ENCODE measurements at regions not wholly inside any gene's neighbourhood (a gene's known extent, or its start where the extent isn't known, plus 50 kb on each side); places are given as distances from the start of the nearest gene placed in this dataset.

GRCh38 chr5:44495280-44495679, 106.1 kb upstream of the FGF10 start:
- no peak for TF ChIP-seq NR1H2 (CRISPR knock-in tag; IDR thresholded peaks at IDR 0.05)
- TF ChIP-seq RELA (CRISPR knock-in tag; IDR thresholded peaks at IDR 0.05; ENCODE audit: borderline replicate concordance) = no peak
- TF ChIP-seq CREB1 (CRISPR knock-in tag; IDR thresholded peaks at IDR 0.05) = no peak
- TF ChIP-seq, protein P1, sequence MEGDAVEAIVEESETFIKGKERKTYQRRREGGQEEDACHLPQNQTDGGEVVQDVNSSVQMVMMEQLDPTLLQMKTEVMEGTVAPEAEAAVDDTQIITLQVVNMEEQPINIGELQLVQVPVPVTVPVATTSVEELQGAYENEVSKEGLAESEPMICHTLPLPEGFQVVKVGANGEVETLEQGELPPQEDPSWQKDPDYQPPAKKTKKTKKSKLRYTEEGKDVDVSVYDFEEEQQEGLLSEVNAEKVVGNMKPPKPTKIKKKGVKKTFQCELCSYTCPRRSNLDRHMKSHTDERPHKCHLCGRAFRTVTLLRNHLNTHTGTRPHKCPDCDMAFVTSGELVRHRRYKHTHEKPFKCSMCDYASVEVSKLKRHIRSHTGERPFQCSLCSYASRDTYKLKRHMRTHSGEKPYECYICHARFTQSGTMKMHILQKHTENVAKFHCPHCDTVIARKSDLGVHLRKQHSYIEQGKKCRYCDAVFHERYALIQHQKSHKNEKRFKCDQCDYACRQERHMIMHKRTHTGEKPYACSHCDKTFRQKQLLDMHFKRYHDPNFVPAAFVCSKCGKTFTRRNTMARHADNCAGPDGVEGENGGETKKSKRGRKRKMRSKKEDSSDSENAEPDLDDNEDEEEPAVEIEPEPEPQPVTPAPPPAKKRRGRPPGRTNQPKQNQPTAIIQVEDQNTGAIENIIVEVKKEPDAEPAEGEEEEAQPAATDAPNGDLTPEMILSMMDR (IDR thresholded peaks at IDR 0.05) = no peak
- TF ChIP-seq CREM (CRISPR knock-in tag; IDR thresholded peaks at IDR 0.05) = no peak
- TF ChIP-seq STAT6 (CRISPR knock-in tag; conservative IDR thresholded peaks at IDR 0.05; ENCODE audit: low read depth) = no peak
- no peak for TF ChIP-seq FOXP4 (CRISPR knock-in tag; IDR thresholded peaks at IDR 0.05)
